ENCODE measurements at regions not wholly inside any gene's neighbourhood (a gene's known extent, or its start where the extent isn't known, plus 50 kb on each side); places are given as distances from the start of the nearest gene placed in this dataset.

DNA sequence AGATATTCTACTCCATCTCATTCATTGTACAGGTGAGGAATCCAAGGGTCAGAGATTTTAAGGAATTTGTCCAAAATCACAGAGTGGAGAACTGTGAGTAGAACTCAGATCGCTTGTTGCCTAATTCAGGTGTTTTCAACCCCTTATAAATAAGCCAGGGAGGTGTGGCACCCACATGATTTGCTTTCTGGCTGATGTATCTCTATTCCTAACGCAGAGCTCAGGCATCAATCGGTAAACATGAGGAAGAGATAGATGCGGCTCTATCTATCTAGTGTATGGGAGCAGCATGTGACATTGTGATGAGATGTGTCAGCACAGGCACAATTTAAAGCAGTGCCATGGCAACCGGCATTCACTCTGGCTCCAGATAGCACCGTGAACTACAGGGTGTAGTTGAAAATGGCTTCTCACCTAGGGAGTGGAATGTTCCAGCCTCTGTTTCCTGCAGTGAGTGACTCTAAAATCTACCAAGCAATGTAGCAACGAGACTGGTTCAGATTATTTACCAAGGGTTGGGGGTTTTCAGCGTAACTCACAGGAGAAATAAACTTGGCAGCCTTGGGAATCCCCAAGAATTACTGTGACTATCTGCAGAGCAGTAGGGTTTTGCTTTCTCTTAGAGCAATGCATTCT is 53.4 kb upstream of the SUB1 start:
- TF ChIP-seq, protein P1, sequence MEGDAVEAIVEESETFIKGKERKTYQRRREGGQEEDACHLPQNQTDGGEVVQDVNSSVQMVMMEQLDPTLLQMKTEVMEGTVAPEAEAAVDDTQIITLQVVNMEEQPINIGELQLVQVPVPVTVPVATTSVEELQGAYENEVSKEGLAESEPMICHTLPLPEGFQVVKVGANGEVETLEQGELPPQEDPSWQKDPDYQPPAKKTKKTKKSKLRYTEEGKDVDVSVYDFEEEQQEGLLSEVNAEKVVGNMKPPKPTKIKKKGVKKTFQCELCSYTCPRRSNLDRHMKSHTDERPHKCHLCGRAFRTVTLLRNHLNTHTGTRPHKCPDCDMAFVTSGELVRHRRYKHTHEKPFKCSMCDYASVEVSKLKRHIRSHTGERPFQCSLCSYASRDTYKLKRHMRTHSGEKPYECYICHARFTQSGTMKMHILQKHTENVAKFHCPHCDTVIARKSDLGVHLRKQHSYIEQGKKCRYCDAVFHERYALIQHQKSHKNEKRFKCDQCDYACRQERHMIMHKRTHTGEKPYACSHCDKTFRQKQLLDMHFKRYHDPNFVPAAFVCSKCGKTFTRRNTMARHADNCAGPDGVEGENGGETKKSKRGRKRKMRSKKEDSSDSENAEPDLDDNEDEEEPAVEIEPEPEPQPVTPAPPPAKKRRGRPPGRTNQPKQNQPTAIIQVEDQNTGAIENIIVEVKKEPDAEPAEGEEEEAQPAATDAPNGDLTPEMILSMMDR (conservative IDR thresholded peaks at IDR 0.05 in 1 of 2, IDR thresholded peaks at IDR 0.05 in 1 of 2; ENCODE audit: extremely low read depth in 1 of 2, insufficient read depth in 1 of 2, low read depth in 1 of 2, low read length in 2 of 2) = no peak
- TF ChIP-seq EZH2 (IDR thresholded peaks at IDR 0.05; ENCODE audit: borderline replicate concordance, low read length) = no peak

Data from mammary epithelial cell (primary cell).